ENCODE measurements at regions not wholly inside any gene's neighbourhood (a gene's known extent, or its start where the extent isn't known, plus 50 kb on each side); places are given as distances from the start of the nearest gene placed in this dataset.
A peak's percentile ranks its signal among the peaks of the same experiment; 100 is the strongest.

DNA sequence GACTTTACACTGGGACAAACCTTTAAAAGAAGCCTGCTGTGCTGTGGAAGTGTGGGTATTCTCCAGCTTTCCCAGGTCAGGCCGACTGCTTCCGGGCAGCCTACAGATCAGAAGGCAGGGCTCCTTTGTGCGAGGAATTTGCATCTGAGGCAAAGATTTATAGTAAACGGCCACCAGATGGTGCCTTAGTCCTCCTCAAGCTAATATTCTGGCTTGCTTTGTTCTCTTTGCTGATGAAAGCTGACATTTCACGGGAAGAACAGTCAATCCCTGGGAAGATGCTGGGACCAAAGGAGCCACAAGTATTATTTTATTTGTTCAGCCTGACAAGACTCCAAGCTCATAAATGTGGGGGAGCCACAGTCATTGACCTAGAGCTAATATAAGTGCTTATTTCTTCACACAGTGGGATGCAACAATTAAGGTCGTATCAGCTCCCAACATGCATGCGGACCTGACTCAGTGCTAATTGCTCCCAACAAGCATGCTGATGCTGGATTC lies 120.7 kb upstream of the TRIM2 start:
- TF ChIP-seq, protein P1, sequence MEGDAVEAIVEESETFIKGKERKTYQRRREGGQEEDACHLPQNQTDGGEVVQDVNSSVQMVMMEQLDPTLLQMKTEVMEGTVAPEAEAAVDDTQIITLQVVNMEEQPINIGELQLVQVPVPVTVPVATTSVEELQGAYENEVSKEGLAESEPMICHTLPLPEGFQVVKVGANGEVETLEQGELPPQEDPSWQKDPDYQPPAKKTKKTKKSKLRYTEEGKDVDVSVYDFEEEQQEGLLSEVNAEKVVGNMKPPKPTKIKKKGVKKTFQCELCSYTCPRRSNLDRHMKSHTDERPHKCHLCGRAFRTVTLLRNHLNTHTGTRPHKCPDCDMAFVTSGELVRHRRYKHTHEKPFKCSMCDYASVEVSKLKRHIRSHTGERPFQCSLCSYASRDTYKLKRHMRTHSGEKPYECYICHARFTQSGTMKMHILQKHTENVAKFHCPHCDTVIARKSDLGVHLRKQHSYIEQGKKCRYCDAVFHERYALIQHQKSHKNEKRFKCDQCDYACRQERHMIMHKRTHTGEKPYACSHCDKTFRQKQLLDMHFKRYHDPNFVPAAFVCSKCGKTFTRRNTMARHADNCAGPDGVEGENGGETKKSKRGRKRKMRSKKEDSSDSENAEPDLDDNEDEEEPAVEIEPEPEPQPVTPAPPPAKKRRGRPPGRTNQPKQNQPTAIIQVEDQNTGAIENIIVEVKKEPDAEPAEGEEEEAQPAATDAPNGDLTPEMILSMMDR (IDR thresholded peaks at IDR 0.05; ENCODE audit: low read depth, low read length, missing input control) = peak; percentile 54
- TF ChIP-seq, protein P2, sequence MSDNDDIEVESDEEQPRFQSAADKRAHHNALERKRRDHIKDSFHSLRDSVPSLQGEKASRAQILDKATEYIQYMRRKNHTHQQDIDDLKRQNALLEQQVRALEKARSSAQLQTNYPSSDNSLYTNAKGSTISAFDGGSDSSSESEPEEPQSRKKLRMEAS (IDR thresholded peaks at IDR 0.05) = no peak
- TF ChIP-seq HNF4A (conservative IDR thresholded peaks at IDR 0.05) (no peak), GABPA (IDR thresholded peaks at IDR 0.05 in 1 of 2, conservative IDR thresholded peaks at IDR 0.05 in 1 of 2) (no peak), JUND (IDR thresholded peaks at IDR 0.05) (no peak)
